CD4-positive, alpha-beta memory T cell (primary cell): ENCODE measurements at regions not wholly inside any gene's neighbourhood (a gene's known extent, or its start where the extent isn't known, plus 50 kb on each side); places are given as distances from the start of the nearest gene placed in this dataset.
"Not testable (repeated sequence)": the region's sequence is repeated elsewhere in the genome, so short reads cannot be mapped to it uniquely, and the experiment has no call there.

Experiments used
- CTCF ChIA-PET: fragments of 350-600 bp; sonication (Branson Sonifier 250); formaldehyde crosslinking; loops from one replicate; lab custom pipeline; 2021; ENCODE audit warnings: inconsistent platforms; ENCODE audit not compliant: partially characterized antibody; lab: Charles Lee
- POLR2A ChIA-PET: fragments of 350-600 bp; sonication (Branson Sonifier 250); formaldehyde crosslinking; loops from one replicate; lab custom pipeline; 2021; ENCODE audit not compliant: partially characterized antibody; lab: Charles Lee
- DNase-seq, 5 donors: peaks; one replicate each; pipeline versions ENCODE4 v3.0.0 to v3.0.0-alpha.2; 2020 to 2022; ENCODE audit warnings: mixed read lengths in 1 of 5
- H3K27ac ChIP-seq: one replicate; pipeline ENCODE4 v1.7.0; 2013; ENCODE audit warnings: low read depth, low read length
- H3K27me3 ChIP-seq: 2 replicates; pipeline ENCODE4 v1.7.0; 2013; ENCODE audit warnings: mild to moderate bottlenecking, low read length, moderate library complexity; ENCODE audit not compliant: insufficient read depth
- H3K36me3 ChIP-seq: 2 replicates; pipeline ENCODE4 v1.7.0; 2013; ENCODE audit warnings: mild to moderate bottlenecking, low read length, moderate library complexity; ENCODE audit not compliant: insufficient read depth
- H3K4me1 ChIP-seq: 2 replicates; pipeline ENCODE4 v1.7.0; 2013; ENCODE audit warnings: mild to moderate bottlenecking, low read length, moderate library complexity; ENCODE audit not compliant: insufficient read depth
- H3K4me3 ChIP-seq, 2 donors: one replicate each; pipeline ENCODE4 v1.7.0; 2013; ENCODE audit warnings: low read length in 2 of 2, mild to moderate bottlenecking in 1 of 2
- H3K9me3 ChIP-seq, 2 donors: one replicate each; pipeline ENCODE4 v1.7.0; 2013; ENCODE audit warnings: low read length in 2 of 2, control low read depth in 1 of 2; ENCODE audit not compliant: control insufficient read depth in 1 of 2
- H3K27ac Mint-ChIP-seq, 7 donors: one replicate each; pipeline ENCODE4 v1.8.0; 2020 to 2021; ENCODE audit warnings: mixed read lengths in 7 of 7, mild to moderate bottlenecking in 6 of 7, inconsistent platforms in 3 of 7, moderate library complexity in 3 of 7
- H3K27me3 Mint-ChIP-seq, 2 donors: one replicate each; pipeline ENCODE4 v1.8.0; 2020 to 2021; ENCODE audit warnings: mixed read lengths in 2 of 2
- H3K36me3 Mint-ChIP-seq, 2 donors: one replicate each; pipeline ENCODE4 v1.8.0; 2020 to 2021; ENCODE audit warnings: mixed read lengths in 2 of 2, inconsistent platforms in 1 of 2, mild to moderate bottlenecking in 1 of 2
- H3K4me1 Mint-ChIP-seq, 4 donors: one replicate each; pipeline ENCODE4 v1.8.0; 2020 to 2021; ENCODE audit warnings: mixed read lengths in 4 of 4, mild to moderate bottlenecking in 1 of 4
- H3K4me3 Mint-ChIP-seq, 8 donors: one replicate each; pipeline ENCODE4 v1.8.0; 2020 to 2021; ENCODE audit warnings: mixed read lengths in 8 of 8, mild to moderate bottlenecking in 7 of 8, moderate library complexity in 6 of 8, inconsistent platforms in 3 of 8
- H3K9me3 Mint-ChIP-seq, 8 donors: one replicate each; pipeline ENCODE4 v1.8.0; 2020 to 2021; ENCODE audit warnings: mixed read lengths in 8 of 8, mild to moderate bottlenecking in 5 of 8, inconsistent platforms in 3 of 8, moderate library complexity in 1 of 8
- intact Hi-C: fragments of 100-400 bp; cut with micrococcal nuclease; formaldehyde crosslinking; loops from one replicate; pipeline ENCODE4 v1.15.1; 2023

- H3K27me3 Mint-ChIP-seq, H3K4me1 Mint-ChIP-seq, CTCF ChIA-PET, intact Hi-C loops, H3K27ac Mint-ChIP-seq, H3K27me3 ChIP-seq, H3K4me1 ChIP-seq, H3K4me3 Mint-ChIP-seq, POLR2A ChIA-PET, H3K9me3 ChIP-seq, H3K4me3 ChIP-seq, H3K27ac ChIP-seq, H3K36me3 ChIP-seq, DNase-seq, H3K36me3 Mint-ChIP-seq: not testable (repeated sequence)
- peaks cover 5 to 37% (median 22%) of the 10 kb centered on the region in 8 donors for H3K9me3 Mint-ChIP-seq
Measured at GRCh38 chr9:41246702-41247101, 57.6 kb upstream of the ZNG1F start.
